Erythroblast (primary cell): ENCODE measurements at regions not wholly inside any gene's neighbourhood (a gene's known extent, or its start where the extent isn't known, plus 50 kb on each side); places are given as distances from the start of the nearest gene placed in this dataset.

Experiments used
- GATA1 ChIP-seq: IDR thresholded peaks from 2 replicates; pipeline ENCODE4 v1.6.1; 2011; ENCODE audit warnings: low read depth, mild to moderate bottlenecking, control low read depth, low read length, moderate library complexity
- POLR2A ChIP-seq: IDR thresholded peaks from 2 replicates; pipeline ENCODE4 v1.6.1; 2011; ENCODE audit warnings: mild to moderate bottlenecking, low read length

DNA sequence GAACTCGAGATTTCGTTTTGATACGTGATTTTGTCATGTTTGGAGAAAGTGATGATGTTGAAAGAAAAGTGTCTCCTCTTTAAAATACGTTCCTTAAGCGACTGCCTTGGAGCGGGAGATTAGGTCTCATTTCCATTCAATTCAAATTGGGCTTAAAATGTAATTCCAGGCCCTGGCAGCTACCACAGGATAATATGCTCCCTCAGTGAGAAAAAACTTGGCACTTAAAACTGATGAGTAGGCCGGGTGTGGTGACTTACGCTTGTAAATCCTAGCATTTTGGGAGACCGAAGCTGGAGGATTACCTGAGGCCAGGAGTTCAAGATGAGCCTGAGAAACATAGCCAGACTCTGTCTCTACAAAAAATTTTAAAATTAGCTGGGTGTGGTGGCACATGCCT lies 146.3 kb upstream of the L3MBTL4 start:
- TF ChIP-seq POLR2A: no peak
- no peak for TF ChIP-seq GATA1
